SK-N-SH (cell line): ENCODE measurements at regions not wholly inside any gene's neighbourhood (a gene's known extent, or its start where the extent isn't known, plus 50 kb on each side); places are given as distances from the start of the nearest gene placed in this dataset.
A peak's percentile ranks its signal among the peaks of the same experiment; 100 is the strongest.

ENCODE experiments used
- CTCF ChIA-PET: fragments of 300-600, 350-600 bp; formaldehyde crosslinking; extraction: SDS; loops from one replicate; lab custom pipeline; 2021; lab: Yijun Ruan, JAX
- POLR2A ChIA-PET: fragments of 350-600 bp; sonication (Branson Sonifier 250); formaldehyde crosslinking; extraction: SDS; loops from one replicate; lab custom pipeline; 2020; ENCODE audit warnings: antibody characterized with exemption, inconsistent platforms; lab: Yijun Ruan, JAX
- DNase-seq: peaks from one replicate; pipeline ENCODE4 v3.0.0; 2012
- H2AFZ ChIP-seq: fragments of 200-600 bp; sonication (generic); 2 replicates; pipeline ENCODE4 v1.8.1; 2016; ENCODE audit warnings: antibody characterized with exemption, mild to moderate bottlenecking, low read depth
- H3F3A ChIP-seq: fragments of 200-600 bp; sonication (generic); replicated peaks from 2 replicates; pipeline ENCODE3; 2016; ENCODE audit warnings: antibody characterized with exemption, mild to moderate bottlenecking; ENCODE audit not compliant: insufficient read depth
- H3K27ac ChIP-seq, 2 experiments: fragments of 200-500 bp in 1 of 2; fragments of 200-600 bp in 1 of 2; sonication (Bioruptor generic) in 1 of 2; sonication (generic), shearing (Covaris generic) in 1 of 2; 2 replicates each; pipeline versions ENCODE4 v1.5.1 to v1.6.1; 2014 to 2016; ENCODE audit warnings: low read depth in 2 of 2, inconsistent platforms in 1 of 2, low read length in 1 of 2, mild to moderate bottlenecking in 1 of 2, mixed read lengths in 1 of 2
- H3K27me3 ChIP-seq: fragments of 200-600 bp; sonication (generic), shearing (Covaris generic); 2 replicates; pipeline ENCODE4 v1.6.1; 2016; ENCODE audit warnings: mixed run types; ENCODE audit not compliant: insufficient read depth
- H3K36me3 ChIP-seq, 2 experiments: fragments of 200-500 bp in 1 of 2; fragments of 200-600 bp in 1 of 2; sonication (Bioruptor generic) in 1 of 2; sonication (generic) in 1 of 2; replicated peaks in 1 of 2; 2 replicates each; pipeline versions ENCODE3 to v1.5.1; 2014 to 2016; ENCODE audit warnings: low read length in 1 of 2, mild to moderate bottlenecking in 1 of 2; ENCODE audit not compliant: insufficient read depth in 2 of 2, control insufficient read depth in 1 of 2
- H3K4me1 ChIP-seq, 2 experiments: fragments of 200-500 bp in 1 of 2; fragments of 200-600 bp in 1 of 2; sonication (Bioruptor generic) in 1 of 2; sonication (generic), shearing (Covaris generic) in 1 of 2; 2 replicates each; pipeline versions ENCODE4 v1.5.1 to v1.6.1; 2014 to 2016; ENCODE audit warnings: low read depth in 1 of 2, low read length in 1 of 2, mixed run types in 1 of 2; ENCODE audit not compliant: insufficient read depth in 2 of 2, control insufficient read depth in 1 of 2
- H3K4me2 ChIP-seq: fragments of 200-600 bp; sonication (generic), shearing (Covaris generic); 2 replicates; pipeline ENCODE4 v1.6.1; 2017; ENCODE audit warnings: mixed run types
- H3K4me3 ChIP-seq, 2 experiments: fragments of 200-500 bp in 1 of 2; fragments of 200-600 bp in 1 of 2; sonication (Bioruptor generic) in 1 of 2; sonication (generic), shearing (Covaris generic) in 1 of 2; 2 replicates each; pipeline versions ENCODE4 v1.5.1 to v1.8.1; 2014 to 2016; ENCODE audit warnings: low read depth in 2 of 2, inconsistent platforms in 1 of 2, low read length in 1 of 2, mild to moderate bottlenecking in 1 of 2, mixed read lengths in 1 of 2, moderate library complexity in 1 of 2
- H3K79me2 ChIP-seq: fragments of 200-600 bp; sonication (generic); 2 replicates; pipeline ENCODE4 v1.8.1; 2017; ENCODE audit warnings: mild to moderate bottlenecking; ENCODE audit not compliant: insufficient read depth
- H3K9ac ChIP-seq: fragments of 200-600 bp; sonication (generic); 2 replicates; pipeline ENCODE4 v1.6.1; 2017; ENCODE audit warnings: mixed run types
- H3K9me2 ChIP-seq: fragments of 200-600 bp; sonication (generic); 2 replicates; pipeline ENCODE4 v1.6.1; 2017; ENCODE audit warnings: mixed run types
- H3K9me3 ChIP-seq: fragments of 200-600 bp; sonication (generic); 2 replicates; pipeline ENCODE4 v1.6.1; 2017; ENCODE audit warnings: mixed run types, mild to moderate bottlenecking, moderate library complexity
- H4K20me1 ChIP-seq: fragments of 200-600 bp; sonication (generic); 2 replicates; pipeline ENCODE4 v1.6.1; 2017; ENCODE audit warnings: mild to moderate bottlenecking, mixed run types; ENCODE audit not compliant: insufficient read depth
- CHD2 ChIP-seq: fragments of 150-350 bp; IDR thresholded peaks from 2 replicates; pipeline ENCODE4 v1.6.1; 2018; ENCODE audit warnings: low read length; ENCODE audit not compliant: partially characterized antibody
- EP300 ChIP-seq, 2 experiments: IDR thresholded peaks; 2 replicates each; pipeline versions ENCODE4 v1.4.0 to v1.6.1; 2012; ENCODE audit warnings: borderline replicate concordance in 1 of 2, low read depth in 1 of 2, low read length in 1 of 2
- FOXJ3 ChIP-seq: sonication (generic); formaldehyde crosslinking; IDR thresholded peaks from 2 replicates; pipeline ENCODE4 v1.5.1; 2020; ENCODE audit warnings: mild to moderate bottlenecking, missing genetic modification reagents
- GABPA ChIP-seq: IDR thresholded peaks from 2 replicates; pipeline ENCODE4 v1.4.0; 2012; ENCODE audit warnings: low read depth, mild to moderate bottlenecking
- MXI1 ChIP-seq: IDR thresholded peaks from 2 replicates; pipeline ENCODE4 v1.6.1; 2012; ENCODE audit warnings: mild to moderate bottlenecking, low read depth, low read length, improper control_type of control experiment
- POLR2AphosphoS5 ChIP-seq: IDR thresholded peaks from 2 replicates; pipeline ENCODE4 v1.6.1; 2012; ENCODE audit warnings: low read depth, low read length
- RAD21 ChIP-seq: IDR thresholded peaks from 2 replicates; pipeline ENCODE4 v1.6.1; 2012; ENCODE audit warnings: mild to moderate bottlenecking, low read length
- RCOR1 ChIP-seq: fragments of 150-350 bp; IDR thresholded peaks from 2 replicates; pipeline ENCODE4 v1.6.1; 2017; ENCODE audit warnings: antibody characterized with exemption, low read length
- SMC3 ChIP-seq: IDR thresholded peaks from 2 replicates; pipeline ENCODE4 v1.6.1; 2012; ENCODE audit warnings: low read depth, low read length, improper control_type of control experiment
- TEAD4 ChIP-seq: IDR thresholded peaks from 2 replicates; pipeline ENCODE4 v1.4.0; 2012; ENCODE audit warnings: mild to moderate bottlenecking, borderline replicate concordance; ENCODE audit not compliant: insufficient read depth
- WGBS: methylation state at CpG from one replicate; pipeline ENCODE4 v1.1.6; 2017; ENCODE audit warnings: low lambda C conversion rate; 5-methylcytosine and 5-hydroxymethylcytosine counted together
- TF ChIP-seq, protein P1 (sequence below): IDR thresholded peaks from 2 replicates; pipeline ENCODE4 v1.6.1; 2012; ENCODE audit warnings: mild to moderate bottlenecking, low read depth, low read length, moderate library complexity
- TF ChIP-seq, protein P2 (sequence below): fragments of 150-350 bp; IDR thresholded peaks from 2 replicates; pipeline ENCODE4 v1.6.1; 2016; ENCODE audit warnings: mild to moderate bottlenecking, low read depth, low read length

DNA sequence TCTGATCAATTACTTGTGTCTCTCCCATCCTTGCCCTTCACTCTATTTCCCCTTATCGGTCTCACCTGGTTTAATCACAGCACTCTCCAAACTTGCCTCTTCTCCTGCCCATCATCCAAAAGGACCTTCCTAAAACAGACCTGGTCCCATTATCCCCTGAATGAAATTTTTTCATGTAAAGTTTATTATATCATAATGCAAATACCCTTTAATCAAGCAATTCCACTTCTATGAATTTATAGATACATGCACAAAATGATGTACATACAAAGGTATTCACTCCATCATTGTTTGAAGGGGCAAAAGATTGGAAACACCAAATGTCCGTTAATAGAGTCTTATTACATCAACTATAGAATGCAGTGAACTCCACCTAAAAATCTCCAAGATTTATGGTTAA is 88.1 kb upstream of the PKDCC start (continued):
- TF ChIP-seq, protein P1, sequence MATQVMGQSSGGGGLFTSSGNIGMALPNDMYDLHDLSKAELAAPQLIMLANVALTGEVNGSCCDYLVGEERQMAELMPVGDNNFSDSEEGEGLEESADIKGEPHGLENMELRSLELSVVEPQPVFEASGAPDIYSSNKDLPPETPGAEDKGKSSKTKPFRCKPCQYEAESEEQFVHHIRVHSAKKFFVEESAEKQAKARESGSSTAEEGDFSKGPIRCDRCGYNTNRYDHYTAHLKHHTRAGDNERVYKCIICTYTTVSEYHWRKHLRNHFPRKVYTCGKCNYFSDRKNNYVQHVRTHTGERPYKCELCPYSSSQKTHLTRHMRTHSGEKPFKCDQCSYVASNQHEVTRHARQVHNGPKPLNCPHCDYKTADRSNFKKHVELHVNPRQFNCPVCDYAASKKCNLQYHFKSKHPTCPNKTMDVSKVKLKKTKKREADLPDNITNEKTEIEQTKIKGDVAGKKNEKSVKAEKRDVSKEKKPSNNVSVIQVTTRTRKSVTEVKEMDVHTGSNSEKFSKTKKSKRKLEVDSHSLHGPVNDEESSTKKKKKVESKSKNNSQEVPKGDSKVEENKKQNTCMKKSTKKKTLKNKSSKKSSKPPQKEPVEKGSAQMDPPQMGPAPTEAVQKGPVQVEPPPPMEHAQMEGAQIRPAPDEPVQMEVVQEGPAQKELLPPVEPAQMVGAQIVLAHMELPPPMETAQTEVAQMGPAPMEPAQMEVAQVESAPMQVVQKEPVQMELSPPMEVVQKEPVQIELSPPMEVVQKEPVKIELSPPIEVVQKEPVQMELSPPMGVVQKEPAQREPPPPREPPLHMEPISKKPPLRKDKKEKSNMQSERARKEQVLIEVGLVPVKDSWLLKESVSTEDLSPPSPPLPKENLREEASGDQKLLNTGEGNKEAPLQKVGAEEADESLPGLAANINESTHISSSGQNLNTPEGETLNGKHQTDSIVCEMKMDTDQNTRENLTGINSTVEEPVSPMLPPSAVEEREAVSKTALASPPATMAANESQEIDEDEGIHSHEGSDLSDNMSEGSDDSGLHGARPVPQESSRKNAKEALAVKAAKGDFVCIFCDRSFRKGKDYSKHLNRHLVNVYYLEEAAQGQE: no peak

DNA sequence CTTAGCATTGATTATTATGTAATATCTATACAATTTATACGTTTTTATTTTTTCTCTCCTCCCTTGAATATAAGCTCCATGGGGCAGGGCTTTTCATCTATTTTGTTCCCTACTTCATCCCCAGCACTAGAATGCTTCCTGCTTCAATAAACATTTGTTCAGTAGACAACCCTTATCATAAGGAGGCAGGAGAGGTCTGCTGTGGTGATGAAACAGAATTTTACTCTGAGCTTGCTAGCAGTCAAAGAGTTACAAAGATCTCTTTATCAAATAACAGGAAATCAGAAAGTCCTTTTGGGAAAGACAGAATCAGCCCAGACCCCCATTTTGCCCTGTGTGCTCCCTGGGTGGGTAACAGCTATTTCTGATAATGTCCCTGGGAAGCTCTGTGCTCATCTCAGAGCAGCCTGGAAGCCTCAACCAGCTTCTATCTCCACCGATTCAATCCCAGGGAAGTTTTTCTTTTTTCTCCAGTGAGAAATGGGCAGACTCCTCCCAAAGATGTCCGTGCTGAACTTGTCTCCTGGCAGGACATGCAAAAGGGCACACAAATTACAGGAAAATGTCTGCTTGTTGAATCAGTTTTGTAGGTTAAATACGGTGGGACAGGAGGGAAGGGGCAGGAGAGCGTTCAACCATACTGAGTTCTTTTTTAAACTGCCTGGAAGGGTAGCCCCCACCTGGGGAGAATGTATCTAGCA is 84.7 kb upstream of the PKDCC start:
- no peak for DNase-seq
- no peaks in the 10 kb centered on the region for H3K9me3 ChIP-seq
- no peak overlapping the region for H3K4me2 ChIP-seq
- no peak for TF ChIP-seq CHD2
- TF ChIP-seq TEAD4: no peak
- TF ChIP-seq POLR2AphosphoS5: no peak
- TF ChIP-seq, protein P2, sequence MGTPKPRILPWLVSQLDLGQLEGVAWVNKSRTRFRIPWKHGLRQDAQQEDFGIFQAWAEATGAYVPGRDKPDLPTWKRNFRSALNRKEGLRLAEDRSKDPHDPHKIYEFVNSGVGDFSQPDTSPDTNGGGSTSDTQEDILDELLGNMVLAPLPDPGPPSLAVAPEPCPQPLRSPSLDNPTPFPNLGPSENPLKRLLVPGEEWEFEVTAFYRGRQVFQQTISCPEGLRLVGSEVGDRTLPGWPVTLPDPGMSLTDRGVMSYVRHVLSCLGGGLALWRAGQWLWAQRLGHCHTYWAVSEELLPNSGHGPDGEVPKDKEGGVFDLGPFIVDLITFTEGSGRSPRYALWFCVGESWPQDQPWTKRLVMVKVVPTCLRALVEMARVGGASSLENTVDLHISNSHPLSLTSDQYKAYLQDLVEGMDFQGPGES: no peak
- TF ChIP-seq, all 33 proteins: peak for 0
- ChIA-PET CTCF (interaction anchor here (0.6 to 3.7 kb wide), 12 partner anchors 8 to 123 kb away, joined by 3 to 30 read pairs (median 4); partner anchors contain the start of gene PKDCC), POLR2A (interaction anchor here (0.9 to 2.9 kb wide), 5 partner anchors 9 to 84 kb away, joined by 3 to 10 read pairs (median 6); partner anchors contain the start of gene PKDCC)
- Histone ChIP-seq H3K9ac (no peak overlapping the region), H3K4me3 (no peak overlapping the region), H4K20me1 (no peaks in the 10 kb centered on the region), H3F3A (peaks cover 5% of the 10 kb centered on the region), H3K27me3 (no peaks in the 10 kb centered on the region; the same call in 1 of the 2 replicates), H3K4me1 (peaks cover 23 to 53% of the 10 kb centered on the region in 2 experiments), H3K27ac (peak overlapping the region in 1 of 2 experiments; percentile 24; a peak in 2 of 4 replicates), H3K9me2 (no peaks in the 10 kb centered on the region), H3K36me3 (no peaks in the 10 kb centered on the region), H3K79me2 (no peaks in the 10 kb centered on the region), H2AFZ (peak overlapping the region; percentile 14; the same call in 1 of the 2 replicates)
- 58% methylated on average over 5 of the region's 5 CpGs for WGBS

DNA sequence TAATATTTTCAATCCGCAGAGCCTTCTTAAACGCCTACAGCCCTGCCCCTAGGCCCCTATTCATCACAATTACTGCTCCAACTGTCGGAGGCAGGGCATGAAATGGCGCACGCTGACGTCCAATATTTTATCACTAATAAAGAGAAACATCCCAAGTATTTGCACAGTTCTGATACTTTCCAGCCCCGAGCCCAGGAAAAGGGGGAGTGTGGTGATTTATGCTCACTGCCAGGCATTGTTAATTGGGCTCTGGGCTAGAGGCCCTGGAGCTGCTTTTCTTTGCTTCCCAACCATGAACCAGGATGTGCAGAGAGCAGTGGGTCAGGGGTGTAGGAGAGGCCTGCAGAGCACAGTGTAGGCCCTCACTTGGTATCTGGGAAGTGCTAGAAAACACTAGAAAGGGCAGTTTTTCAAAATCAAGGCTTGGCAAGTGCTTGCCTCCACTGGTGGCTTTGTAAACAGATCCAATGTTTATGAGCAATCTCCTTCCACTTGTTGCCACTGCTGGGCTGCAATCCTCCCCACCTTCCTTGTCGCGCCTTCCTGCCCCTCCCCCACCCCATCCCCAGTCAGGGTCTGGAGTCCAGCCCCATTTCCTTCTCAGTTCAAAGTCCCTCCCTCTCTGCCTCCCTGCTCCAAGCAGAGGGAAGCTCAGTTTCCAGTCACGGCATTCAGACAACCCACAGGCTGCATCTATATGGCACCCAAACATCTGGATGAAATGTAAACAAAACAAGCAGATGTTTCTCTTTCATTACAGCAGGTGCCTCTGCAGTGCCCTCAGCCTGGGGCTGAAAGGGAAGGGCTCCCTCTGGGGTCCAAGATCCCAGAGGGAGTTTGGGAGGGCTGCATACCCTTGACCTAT is 83.9 kb upstream of the PKDCC start:
- H3K4me2 ChIP-seq: no peak overlapping the region
- no peak overlapping the region for H3K9ac ChIP-seq
- no peaks in the 10 kb centered on the region for H3K9me2 ChIP-seq
- H3K27me3 ChIP-seq: no peaks in the 10 kb centered on the region; the same call in 1 of the 2 replicates
- TF ChIP-seq FOXJ3 (0 out of 2 replicates have a peak, but pooled peaks have one; percentile 27), POLR2AphosphoS5 (no peak), SMC3 (no peak), RAD21 (peak; percentile 23), EP300 (IDR thresholded peaks at IDR 0.05; ENCODE audit: borderline replicate concordance in 1 of 2, low read depth in 1 of 2, low read length in 1 of 2) (peak in 1 of 2 experiments; percentile 73; a peak in 2 of 4 replicates), RCOR1 (peak; percentile 57; the same call in 1 of the 2 replicates), GABPA (no peak), MXI1 (peak; percentile 48; the same call in 1 of the 2 replicates)
- H2AFZ ChIP-seq: peak overlapping the region; percentile 14; the same call in 1 of the 2 replicates
- H3K79me2 ChIP-seq: no peaks in the 10 kb centered on the region
- CTCF ChIA-PET: interaction anchor here (0.6 to 3.7 kb wide), 9 partner anchors 9 to 123 kb away, joined by 3 to 30 read pairs (median 4); no protein-coding TSS in a partner anchor
- H3K27ac ChIP-seq: peak overlapping the region in 1 of 2 experiments; percentile 24; a peak in 2 of 4 replicates
- H3K36me3 ChIP-seq: no peaks in the 10 kb centered on the region
- POLR2A ChIA-PET: interaction anchor here (0.7 to 2.9 kb wide), 6 partner anchors 9 to 94 kb away, joined by 3 to 10 read pairs (median 5); partner anchors contain the start of gene PKDCC
- DNase-seq: peak; percentile 67
- no peaks in the 10 kb centered on the region for H3K9me3 ChIP-seq
- no peaks in the 10 kb centered on the region for H4K20me1 ChIP-seq
- peaks cover 5% of the 10 kb centered on the region for H3F3A ChIP-seq
- peaks cover 23 to 54% of the 10 kb centered on the region in 2 experiments for H3K4me1 ChIP-seq
- H3K4me3 ChIP-seq: no peak overlapping the region
- 48% methylated on average over 10 of the region's 10 CpGs for WGBS
